ENCODE measurements at regions not wholly inside any gene's neighbourhood (a gene's known extent, or its start where the extent isn't known, plus 50 kb on each side); places are given as distances from the start of the nearest gene placed in this dataset.

DNA sequence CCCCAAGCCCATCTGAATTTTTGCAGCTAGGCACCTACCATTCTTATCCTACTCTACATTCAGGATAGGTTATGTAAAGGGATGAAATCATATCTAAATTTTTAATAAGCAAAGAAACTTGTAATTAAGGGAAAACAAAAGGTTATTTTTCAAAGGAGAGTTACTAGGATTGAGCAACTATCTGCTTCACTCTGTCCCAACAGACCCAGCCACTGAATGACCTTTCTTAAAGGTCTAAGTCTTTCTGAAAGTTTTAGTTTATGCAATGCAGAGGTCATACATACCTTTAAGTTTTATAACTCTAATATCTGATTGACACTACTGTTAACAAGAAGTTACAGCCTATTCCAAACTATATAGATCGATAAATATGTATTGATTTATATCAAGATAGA is 209.2 kb upstream of the CTNNB1 start:
- TF ChIP-seq CTCF (IDR thresholded peaks at IDR 0.05) = no peak
- no peak for TF ChIP-seq TCF7L2 (IDR thresholded peaks at IDR 0.05; ENCODE audit: low read depth, low read length)
- no peak for TF ChIP-seq SIN3A (IDR thresholded peaks at IDR 0.05; ENCODE audit: borderline replicate concordance, insufficient read depth, low read depth, low read length)
- no peak for TF ChIP-seq POLR2AphosphoS5 (IDR thresholded peaks at IDR 0.05; ENCODE audit: low read depth, low read length)
